Hepatocyte (in vitro differentiated cells): ENCODE measurements at regions not wholly inside any gene's neighbourhood (a gene's known extent, or its start where the extent isn't known, plus 50 kb on each side); places are given as distances from the start of the nearest gene placed in this dataset.

Experiments used
- CTCF ChIP-seq: fragments of 200-600 bp; sonication (generic); IDR thresholded peaks from 2 replicates; pipeline ENCODE4 v1.5.1; 2016; ENCODE audit warnings: antibody characterized with exemption, mild to moderate bottlenecking; ENCODE audit not compliant: poor library complexity
- EZH2 ChIP-seq: fragments of 200-600 bp; sonication (generic); IDR thresholded peaks from 2 replicates; pipeline ENCODE4 v1.6.1; 2016; ENCODE audit warnings: antibody characterized with exemption, mild to moderate bottlenecking, borderline replicate concordance

GRCh38 chr10:90193240-90193985, 492.0 kb downstream of the KIF20B start:
- TF ChIP-seq EZH2 (no peak), CTCF (no peak)
